SK-N-SH (cell line): ENCODE measurements at regions not wholly inside any gene's neighbourhood (a gene's known extent, or its start where the extent isn't known, plus 50 kb on each side); places are given as distances from the start of the nearest gene placed in this dataset.

Experiments used
- CTCF ChIA-PET: fragments of 300-600, 350-600 bp; formaldehyde crosslinking; extraction: SDS; loops from one replicate; lab custom pipeline; 2021; lab: Yijun Ruan, JAX
- POLR2A ChIA-PET: fragments of 350-600 bp; sonication (Branson Sonifier 250); formaldehyde crosslinking; extraction: SDS; loops from one replicate; lab custom pipeline; 2020; ENCODE audit warnings: antibody characterized with exemption, inconsistent platforms; lab: Yijun Ruan, JAX
- DNase-seq: peaks from one replicate; pipeline ENCODE4 v3.0.0; 2012
- H2AFZ ChIP-seq: fragments of 200-600 bp; sonication (generic); 2 replicates; pipeline ENCODE4 v1.8.1; 2016; ENCODE audit warnings: antibody characterized with exemption, mild to moderate bottlenecking, low read depth
- H3F3A ChIP-seq: fragments of 200-600 bp; sonication (generic); replicated peaks from 2 replicates; pipeline ENCODE3; 2016; ENCODE audit warnings: antibody characterized with exemption, mild to moderate bottlenecking; ENCODE audit not compliant: insufficient read depth
- H3K27ac ChIP-seq, 2 experiments: fragments of 200-500 bp in 1 of 2; fragments of 200-600 bp in 1 of 2; sonication (Bioruptor generic) in 1 of 2; sonication (generic), shearing (Covaris generic) in 1 of 2; 2 replicates each; pipeline versions ENCODE4 v1.5.1 to v1.6.1; 2014 to 2016; ENCODE audit warnings: low read depth in 2 of 2, inconsistent platforms in 1 of 2, low read length in 1 of 2, mild to moderate bottlenecking in 1 of 2, mixed read lengths in 1 of 2
- H3K27me3 ChIP-seq: fragments of 200-600 bp; sonication (generic), shearing (Covaris generic); 2 replicates; pipeline ENCODE4 v1.6.1; 2016; ENCODE audit warnings: mixed run types; ENCODE audit not compliant: insufficient read depth
- H3K36me3 ChIP-seq, 2 experiments: fragments of 200-500 bp in 1 of 2; fragments of 200-600 bp in 1 of 2; sonication (Bioruptor generic) in 1 of 2; sonication (generic) in 1 of 2; replicated peaks in 1 of 2; 2 replicates each; pipeline versions ENCODE3 to v1.5.1; 2014 to 2016; ENCODE audit warnings: low read length in 1 of 2, mild to moderate bottlenecking in 1 of 2; ENCODE audit not compliant: insufficient read depth in 2 of 2, control insufficient read depth in 1 of 2
- H3K4me1 ChIP-seq, 2 experiments: fragments of 200-500 bp in 1 of 2; fragments of 200-600 bp in 1 of 2; sonication (Bioruptor generic) in 1 of 2; sonication (generic), shearing (Covaris generic) in 1 of 2; 2 replicates each; pipeline versions ENCODE4 v1.5.1 to v1.6.1; 2014 to 2016; ENCODE audit warnings: low read depth in 1 of 2, low read length in 1 of 2, mixed run types in 1 of 2; ENCODE audit not compliant: insufficient read depth in 2 of 2, control insufficient read depth in 1 of 2
- H3K4me2 ChIP-seq: fragments of 200-600 bp; sonication (generic), shearing (Covaris generic); 2 replicates; pipeline ENCODE4 v1.6.1; 2017; ENCODE audit warnings: mixed run types
- H3K4me3 ChIP-seq, 2 experiments: fragments of 200-500 bp in 1 of 2; fragments of 200-600 bp in 1 of 2; sonication (Bioruptor generic) in 1 of 2; sonication (generic), shearing (Covaris generic) in 1 of 2; 2 replicates each; pipeline versions ENCODE4 v1.5.1 to v1.8.1; 2014 to 2016; ENCODE audit warnings: low read depth in 2 of 2, inconsistent platforms in 1 of 2, low read length in 1 of 2, mild to moderate bottlenecking in 1 of 2, mixed read lengths in 1 of 2, moderate library complexity in 1 of 2
- H3K79me2 ChIP-seq: fragments of 200-600 bp; sonication (generic); 2 replicates; pipeline ENCODE4 v1.8.1; 2017; ENCODE audit warnings: mild to moderate bottlenecking; ENCODE audit not compliant: insufficient read depth
- H3K9ac ChIP-seq: fragments of 200-600 bp; sonication (generic); 2 replicates; pipeline ENCODE4 v1.6.1; 2017; ENCODE audit warnings: mixed run types
- H3K9me2 ChIP-seq: fragments of 200-600 bp; sonication (generic); 2 replicates; pipeline ENCODE4 v1.6.1; 2017; ENCODE audit warnings: mixed run types
- H3K9me3 ChIP-seq: fragments of 200-600 bp; sonication (generic); 2 replicates; pipeline ENCODE4 v1.6.1; 2017; ENCODE audit warnings: mixed run types, mild to moderate bottlenecking, moderate library complexity
- H4K20me1 ChIP-seq: fragments of 200-600 bp; sonication (generic); 2 replicates; pipeline ENCODE4 v1.6.1; 2017; ENCODE audit warnings: mild to moderate bottlenecking, mixed run types; ENCODE audit not compliant: insufficient read depth
- CTCF ChIP-seq: fragments of 200-600 bp; sonication (generic); IDR thresholded peaks from 2 replicates; pipeline ENCODE4 v1.6.1; 2017; ENCODE audit warnings: antibody characterized with exemption, mild to moderate bottlenecking, moderate library complexity
- ELF1 ChIP-seq: IDR thresholded peaks from 2 replicates; pipeline ENCODE4 v1.4.0; 2012
- EP300 ChIP-seq, 2 experiments: IDR thresholded peaks; 2 replicates each; pipeline versions ENCODE4 v1.4.0 to v1.6.1; 2012; ENCODE audit warnings: borderline replicate concordance in 1 of 2, low read depth in 1 of 2, low read length in 1 of 2
- FOSL2 ChIP-seq: IDR thresholded peaks from 2 replicates; pipeline ENCODE4 v1.4.0; 2012; ENCODE audit warnings: low read depth, mild to moderate bottlenecking, moderate library complexity, borderline replicate concordance
- FOXM1 ChIP-seq: IDR thresholded peaks from 2 replicates; pipeline ENCODE4 v1.4.0; 2012; ENCODE audit warnings: low read depth, mild to moderate bottlenecking
- NFIC ChIP-seq: IDR thresholded peaks from 2 replicates; pipeline ENCODE4 v1.4.0; 2012; ENCODE audit warnings: borderline replicate concordance
- PBX3 ChIP-seq: IDR thresholded peaks from 2 replicates; pipeline ENCODE4; 2012
- TAF1 ChIP-seq: IDR thresholded peaks from 2 replicates; pipeline ENCODE4 v1.6.1; 2012; ENCODE audit warnings: low read depth, mild to moderate bottlenecking, low read length, moderate library complexity, borderline replicate concordance
- TCF12 ChIP-seq: IDR thresholded peaks from 2 replicates; pipeline ENCODE4 v1.4.0; 2012
- TEAD4 ChIP-seq: IDR thresholded peaks from 2 replicates; pipeline ENCODE4 v1.4.0; 2012; ENCODE audit warnings: mild to moderate bottlenecking, borderline replicate concordance; ENCODE audit not compliant: insufficient read depth
- WGBS: methylation state at CpG from one replicate; pipeline ENCODE4 v1.1.6; 2017; ENCODE audit warnings: low lambda C conversion rate; 5-methylcytosine and 5-hydroxymethylcytosine counted together

GRCh38 chr7:81616951-81617350 is 152.9 kb downstream of the HGF start:
- WGBS, result 28% methylated on average over 3 of the region's 3 CpGs
- ChIA-PET CTCF (no interaction called here), POLR2A (no interaction called here)
- DNase-seq, result no peak
- H3K9ac ChIP-seq, result no peak overlapping the region
- no peaks in the 10 kb centered on the region for H3K9me3 ChIP-seq
- no peaks in the 10 kb centered on the region for H4K20me1 ChIP-seq
- no peaks in the 10 kb centered on the region for H3K36me3 ChIP-seq
- peaks cover 20% of the 10 kb centered on the region for H3F3A ChIP-seq
- no peaks in the 10 kb centered on the region for H3K27me3 ChIP-seq
- peak overlapping the region; percentile 50 for H2AFZ ChIP-seq
- H3K79me2 ChIP-seq, result no peaks in the 10 kb centered on the region
- H3K4me3 ChIP-seq, result no peak overlapping the region
- no peaks in the 10 kb centered on the region; the same call in 1 of the 2 replicates for H3K9me2 ChIP-seq
- TF ChIP-seq FOSL2 (peak; percentile 27; the same call in 1 of the 2 replicates), PBX3 (no peak), CTCF (no peak), EP300 (IDR thresholded peaks at IDR 0.05; ENCODE audit: borderline replicate concordance in 1 of 2, low read depth in 1 of 2, low read length in 1 of 2) (peak in 1 of 2 experiments; percentile 12; a peak in 1 of 4 replicates), NFIC (0 out of 2 replicates have a peak, but pooled peaks have one; percentile 8), TCF12 (peak; percentile 35; the same call in 1 of the 2 replicates), TAF1 (no peak)
- TF ChIP-seq, all 33 proteins: peak for 4
- Histone ChIP-seq H3K27ac (peak overlapping the region; percentile 53 to 95), H3K4me2 (peak overlapping the region; percentile 22; the same call in 1 of the 2 replicates), H3K4me1 (peaks cover 6 to 30% of the 10 kb centered on the region in 2 experiments)

GRCh38 chr7:81611805-81612204 is 158.0 kb downstream of the HGF start:
- no peak overlapping the region for H3K9ac ChIP-seq
- H3K27ac ChIP-seq, result no peak overlapping the region
- DNase-seq, result no peak
- peaks cover 2 to 8% of the 10 kb centered on the region in 2 experiments; a peak in 3 of 4 replicates for H3K4me1 ChIP-seq
- H4K20me1 ChIP-seq, result no peaks in the 10 kb centered on the region
- 99% methylated on average over 1 of the region's 1 CpG for WGBS
- H3K27me3 ChIP-seq, result no peaks in the 10 kb centered on the region
- no peak overlapping the region for H3K4me2 ChIP-seq
- H3K9me2 ChIP-seq, result no peaks in the 10 kb centered on the region
- H3K36me3 ChIP-seq, result no peaks in the 10 kb centered on the region
- no peak for TF ChIP-seq TEAD4
- TF ChIP-seq FOXM1, result no peak
- no peak for TF ChIP-seq ELF1
- TF ChIP-seq FOSL2, result no peak
- no peak overlapping the region for H3K4me3 ChIP-seq
- H2AFZ ChIP-seq, result peak overlapping the region; percentile 14; the same call in 1 of the 2 replicates
- ChIA-PET POLR2A (no interaction called here), CTCF (no interaction called here)
- H3F3A ChIP-seq, result peaks cover 6% of the 10 kb centered on the region
- H3K79me2 ChIP-seq, result no peaks in the 10 kb centered on the region
- no peaks in the 10 kb centered on the region for H3K9me3 ChIP-seq
